Heart right ventricle (tissue), 16 donors: ENCODE measurements at regions not wholly inside any gene's neighbourhood (a gene's known extent, or its start where the extent isn't known, plus 50 kb on each side); places are given as distances from the start of the nearest gene placed in this dataset.

Experiments
- ATAC-seq, 8 donors: fragments of 200-7000 bp; cut with Tn5 transposase; one replicate each; pipeline ENCODE4 v1.9.1; 2020; ENCODE audit warnings: mild to moderate bottlenecking in 8 of 8, moderate library complexity in 8 of 8, moderate number of reproducible peaks in 1 of 8
- DNase-seq, 2 donors: peaks; one replicate each; pipeline ENCODE4 v3.0.0-alpha.2; 2020
- H3K27ac ChIP-seq, 10 donors: fragments of 200-600 bp; sonication (generic) in 2 of 10; one replicate each; pipeline versions ENCODE4 v1.5.0 to v1.8.0; 2020 to 2022; ENCODE audit warnings: mild to moderate bottlenecking in 3 of 10
- H3K27me3 ChIP-seq, 7 donors: fragments of 200-600 bp; one replicate each; pipeline ENCODE4 v1.8.0; 2021 to 2022; ENCODE audit warnings: mild to moderate bottlenecking in 2 of 7
- H3K36me3 ChIP-seq, 9 donors: fragments of 200-600 bp; sonication (generic) in 1 of 9; one replicate each; pipeline versions ENCODE4 v1.5.0 to v1.8.0; 2020 to 2022; ENCODE audit warnings: mild to moderate bottlenecking in 2 of 9
- H3K4me1 ChIP-seq, 9 donors: fragments of 200-600 bp; sonication (generic) in 1 of 9; one replicate each; pipeline versions ENCODE4 v1.5.0 to v1.8.0; 2020 to 2022; ENCODE audit warnings: mild to moderate bottlenecking in 4 of 9
- H3K4me3 ChIP-seq, 10 donors: fragments of 200-600 bp; sonication (generic) in 2 of 10; one replicate each; pipeline versions ENCODE4 v1.5.0 to v1.8.0; 2020 to 2022; ENCODE audit warnings: mild to moderate bottlenecking in 7 of 10, moderate library complexity in 2 of 10
- H3K9me3 ChIP-seq, 11 donors: fragments of 200-600 bp in 10 of 11; sonication (generic) in 2 of 11; one replicate each; pipeline versions ENCODE4 v1.5.0 to v1.8.0; 2013 to 2022; ENCODE audit warnings: mild to moderate bottlenecking in 2 of 11, control low read depth in 1 of 11, moderate library complexity in 1 of 11
- WGBS, 2 donors: extraction: QIAGEN DNeasy Blood & Tissue Kit; methylation state at CpG; one replicate each; pipeline ENCODE4 v1.1.7; 2013; ENCODE audit warnings: inconsistent platforms in 1 of 2; 5-methylcytosine and 5-hydroxymethylcytosine counted together
- intact Hi-C, 10 donors: fragments of 100-400 bp; cut with DNase I; formaldehyde crosslinking; loops; one replicate each; pipeline versions ENCODE4 v1.11.1 to v1.14.2; 2022
- TF ChIP-seq, protein P1 (sequence below), 9 donors: fragments of 200-600 bp; sonication (generic) in 2 of 9; IDR thresholded peaks; one replicate each; pipeline versions ENCODE4 v1.5.0 to v1.8.0; 2021 to 2022; ENCODE audit warnings: antibody characterized with exemption in 9 of 9, mild to moderate bottlenecking in 5 of 9, moderate library complexity in 1 of 9
- donor health status: Arrhythmogenic right ventricular cardiomyopathy.
- donor health status: ischemic (EF 13 %, LVEDD 7.1; RV severe dilation, severe dysfunction).
- donor health status: healthy with polysubstance abuse.
- donor health status: DM: no; HTN: yes; CAD: no.
- donor health status: DM: no; HTN: no; CAD: no.
- donor health status: ischemic (EF 25% LVEDD 6.9; RV normal size, moderate dysfunction).
- donor health status: ischemic (EF 25% LVEDD 5.7; RV mildly dilated, moderate dysfunction).
- donor health status: healthy.
- donor health status: DM: yes; HTN: yes; CAD: no.
- donor health status: Ischemic cardiomyopathy.
- donor health status: ischemic (EF 35%, LVEDD 5.7; RV mildly dilated, moderate dysfunction).
- donor health status: nonischemic (EF 11% LVEDD 7.7; RV severe dilation, severe dysfunction).
- donor health status: DM: yes; HTN: yes; CAD: no.
- donor health status: PGD.
- donor health status: ischemic (EF 29% LVEDD 5.4; RV normal size, mild dysfunction).
- donor health status: nonischemic (EF 23%, LVEDD 6.1; RV moderate dilation, normal function).

DNA sequence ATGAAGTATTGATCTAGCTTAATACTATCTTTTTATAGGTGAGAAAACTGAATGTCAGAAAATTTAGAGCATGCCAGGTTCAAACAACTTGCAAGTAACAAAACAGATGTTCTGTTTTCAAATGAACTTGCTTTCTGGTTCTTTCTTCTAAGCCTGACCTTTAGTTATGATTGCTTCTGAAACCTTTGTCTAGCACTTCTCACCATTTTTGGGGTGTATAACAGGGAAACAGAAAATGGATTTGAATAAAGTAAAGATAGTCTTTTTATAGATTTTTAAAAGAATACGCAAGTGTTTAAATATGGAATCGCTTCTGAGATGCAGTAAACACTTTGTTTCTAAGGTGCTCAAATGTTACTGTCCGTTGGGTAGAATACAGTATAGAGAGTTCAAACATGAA, 687.2 kb upstream of the CPEB2 start:
- intact Hi-C loops, result no loop called here
- Histone ChIP-seq H3K4me3 (no peak overlapping the region), H3K27me3 (no peaks in the 10 kb centered on the region), H3K36me3 (no peaks in the 10 kb centered on the region), H3K27ac (no peak overlapping the region), H3K4me1 (no peaks in the 10 kb centered on the region), H3K9me3 (no peaks in the 10 kb centered on the region)
- no peak for ATAC-seq
- 63 to 79% methylated on average over 3 of the region's 3 CpGs for WGBS, 2 donors
- TF ChIP-seq, protein P1, sequence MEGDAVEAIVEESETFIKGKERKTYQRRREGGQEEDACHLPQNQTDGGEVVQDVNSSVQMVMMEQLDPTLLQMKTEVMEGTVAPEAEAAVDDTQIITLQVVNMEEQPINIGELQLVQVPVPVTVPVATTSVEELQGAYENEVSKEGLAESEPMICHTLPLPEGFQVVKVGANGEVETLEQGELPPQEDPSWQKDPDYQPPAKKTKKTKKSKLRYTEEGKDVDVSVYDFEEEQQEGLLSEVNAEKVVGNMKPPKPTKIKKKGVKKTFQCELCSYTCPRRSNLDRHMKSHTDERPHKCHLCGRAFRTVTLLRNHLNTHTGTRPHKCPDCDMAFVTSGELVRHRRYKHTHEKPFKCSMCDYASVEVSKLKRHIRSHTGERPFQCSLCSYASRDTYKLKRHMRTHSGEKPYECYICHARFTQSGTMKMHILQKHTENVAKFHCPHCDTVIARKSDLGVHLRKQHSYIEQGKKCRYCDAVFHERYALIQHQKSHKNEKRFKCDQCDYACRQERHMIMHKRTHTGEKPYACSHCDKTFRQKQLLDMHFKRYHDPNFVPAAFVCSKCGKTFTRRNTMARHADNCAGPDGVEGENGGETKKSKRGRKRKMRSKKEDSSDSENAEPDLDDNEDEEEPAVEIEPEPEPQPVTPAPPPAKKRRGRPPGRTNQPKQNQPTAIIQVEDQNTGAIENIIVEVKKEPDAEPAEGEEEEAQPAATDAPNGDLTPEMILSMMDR (IDR thresholded peaks at IDR 0.05), result no peak
- DNase-seq, result no peak

DNA sequence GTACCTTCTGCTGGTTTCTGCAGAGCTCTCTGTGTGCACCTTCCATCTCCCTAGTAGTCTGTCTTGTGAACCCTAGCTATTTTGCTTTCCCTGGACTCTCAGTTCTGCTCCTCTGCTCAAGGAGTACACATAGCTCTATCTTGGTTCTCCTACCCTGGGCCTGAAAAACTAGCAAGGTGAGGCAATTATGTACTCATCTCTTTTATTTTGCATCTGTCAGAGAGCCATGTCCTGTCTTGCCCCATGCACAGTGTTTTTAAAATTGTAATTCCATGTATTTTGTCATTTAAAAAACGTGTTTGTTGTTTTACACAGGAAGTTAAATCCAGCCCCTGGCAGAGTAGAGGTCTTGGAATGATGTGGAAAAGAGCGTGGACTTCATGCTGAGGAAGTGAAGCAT, 684.9 kb upstream of the CPEB2 start:
- H3K36me3 ChIP-seq, result no peaks in the 10 kb centered on the region
- no peak overlapping the region for H3K27ac ChIP-seq
- no peaks in the 10 kb centered on the region for H3K4me1 ChIP-seq
- TF ChIP-seq, protein P1 (IDR thresholded peaks at IDR 0.05), result no peak
- DNase-seq, result no peak
- H3K9me3 ChIP-seq, result peaks cover 0 to 5% (median 0%) of the 10 kb centered on the region in 11 donors
- H3K4me3 ChIP-seq, result no peak overlapping the region
- intact Hi-C loops, result no loop called here
- ATAC-seq, result no peak
- H3K27me3 ChIP-seq, result no peaks in the 10 kb centered on the region
- 55 to 68% methylated on average over 2 of the region's 2 CpGs for WGBS, 2 donors

DNA sequence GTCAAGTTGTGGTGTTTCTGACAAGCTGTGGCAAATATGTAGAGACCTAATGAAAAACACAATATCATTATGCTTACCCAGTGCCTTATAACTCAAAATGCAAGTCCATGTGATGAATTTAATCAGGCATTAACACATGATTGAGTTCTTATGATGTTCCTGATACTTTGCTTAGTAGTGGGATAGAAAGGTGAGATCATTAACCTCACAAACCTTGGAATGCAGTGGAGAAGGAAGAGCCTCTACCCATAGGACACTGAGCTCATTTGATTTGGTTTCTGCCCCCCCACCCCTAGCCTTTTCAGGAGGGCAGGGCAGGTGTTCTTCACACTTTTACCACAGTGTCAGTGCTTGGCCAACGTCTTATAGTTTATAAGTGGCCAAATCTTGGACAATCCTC, 683.6 kb upstream of the CPEB2 start:
- no peak for ATAC-seq
- intact Hi-C loops, result no loop called here

DNA sequence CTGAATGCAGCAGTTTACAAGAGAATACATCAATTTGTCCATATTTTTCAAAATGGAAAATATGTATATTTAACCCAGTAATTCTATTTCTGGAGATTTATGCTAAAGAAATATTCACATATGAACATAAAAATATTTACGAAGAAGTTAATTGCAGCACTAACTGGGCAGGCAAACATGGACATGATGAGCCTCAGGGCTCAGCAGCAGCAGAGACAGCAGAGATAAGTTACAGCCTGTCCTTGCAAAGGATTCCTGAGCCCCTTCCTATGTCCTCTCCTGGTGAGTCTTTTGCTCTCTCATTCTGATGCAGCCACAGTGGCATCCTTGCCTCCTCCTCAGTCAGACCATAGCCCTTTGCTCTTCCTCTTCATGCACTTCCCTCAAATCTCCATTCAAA, 680.6 kb upstream of the CPEB2 start:
- H3K36me3 ChIP-seq, result no peaks in the 10 kb centered on the region
- WGBS, 2 donors, result 91 to 92% methylated on average over 1 of the region's 1 CpG
- H3K9me3 ChIP-seq, result peaks cover 0 to 13% (median 3%) of the 10 kb centered on the region in 11 donors

More for the DNA sequence above, 683.6 kb upstream of the CPEB2 start:
- TF ChIP-seq, protein P1 (IDR thresholded peaks at IDR 0.05), result no peak
- Histone ChIP-seq H3K4me3 (no peak overlapping the region), H3K4me1 (no peaks in the 10 kb centered on the region), H3K27ac (no peak overlapping the region), H3K27me3 (no peaks in the 10 kb centered on the region), H3K9me3 (peaks cover 0 to 5% (median 0%) of the 10 kb centered on the region in 11 donors), H3K36me3 (no peaks in the 10 kb centered on the region)
- WGBS, 2 donors, result 60 to 75% methylated on average over 1 of the region's 1 CpG
- DNase-seq, result no peak

More for the DNA sequence above, 680.6 kb upstream of the CPEB2 start:
- Histone ChIP-seq H3K27ac (no peak overlapping the region), H3K4me3 (no peak overlapping the region), H3K4me1 (no peaks in the 10 kb centered on the region), H3K27me3 (no peaks in the 10 kb centered on the region)
- intact Hi-C loops, result no loop called here
- ATAC-seq, result no peak
- TF ChIP-seq, protein P1 (IDR thresholded peaks at IDR 0.05), result no peak
- DNase-seq, result no peak
